Esophagus (tissue), 2 donors: ENCODE measurements at regions not wholly inside any gene's neighbourhood (a gene's known extent, or its start where the extent isn't known, plus 50 kb on each side); places are given as distances from the start of the nearest gene placed in this dataset.

Source experiments
- H3K27ac ChIP-seq, 2 donors: one replicate each; pipeline ENCODE4 v1.5.1; 2013; ENCODE audit warnings: low read depth in 2 of 2, mild to moderate bottlenecking in 2 of 2, inconsistent platforms in 1 of 2, low read length in 1 of 2, moderate library complexity in 1 of 2
- H3K27me3 ChIP-seq, 2 donors: one replicate each; pipeline ENCODE4 v1.6.1; 2013; ENCODE audit warnings: low read length in 2 of 2, control low read depth in 1 of 2, mild to moderate bottlenecking in 1 of 2; ENCODE audit not compliant: insufficient read depth in 2 of 2, control insufficient read depth in 1 of 2
- H3K36me3 ChIP-seq, 2 donors: one replicate each; pipeline ENCODE4 v1.6.1; 2013; ENCODE audit warnings: low read length in 1 of 2; ENCODE audit not compliant: control insufficient read depth in 2 of 2, insufficient read depth in 2 of 2
- H3K4me1 ChIP-seq, 2 donors: one replicate each; pipeline ENCODE4 v1.6.1; 2013; ENCODE audit warnings: low read length in 1 of 2; ENCODE audit not compliant: control insufficient read depth in 2 of 2, insufficient read depth in 2 of 2
- H3K4me3 ChIP-seq, 2 donors: one replicate each; pipeline ENCODE4 v1.5.1; 2013; ENCODE audit warnings: low read length in 2 of 2, mild to moderate bottlenecking in 2 of 2, low read depth in 1 of 2, moderate library complexity in 1 of 2
- H3K9me3 ChIP-seq, 2 donors: one replicate each; pipeline ENCODE4 v1.6.1; 2013; ENCODE audit warnings: mild to moderate bottlenecking in 2 of 2, low read depth in 1 of 2, low read length in 1 of 2, moderate library complexity in 1 of 2; ENCODE audit not compliant: control insufficient read depth in 2 of 2, insufficient read depth in 1 of 2
- WGBS, 2 donors: extraction: QIAGEN DNeasy Blood & Tissue Kit; methylation state at CpG; one replicate each; pipeline ENCODE4 v1.1.7; 2013; 5-methylcytosine and 5-hydroxymethylcytosine counted together
- donor health status: healthy with polysubstance abuse.
- donor health status: Bipolar disorder and iron deficiency.

GRCh38 chr5:115440782-115441451 lies 103.7 kb downstream of the FEM1C start:
- H3K4me3 ChIP-seq, result no peak overlapping the region
- H3K9me3 ChIP-seq, result peaks cover 0 to 5% of the 10 kb centered on the region in 2 donors
- H3K27me3 ChIP-seq, result no peaks in the 10 kb centered on the region
- no peak overlapping the region for H3K27ac ChIP-seq
- 81 to 94% methylated on average over 2 of the region's 2 CpGs for WGBS, 2 donors
- H3K36me3 ChIP-seq, result no peaks in the 10 kb centered on the region
- peaks cover 0 to 4% of the 10 kb centered on the region in 2 donors for H3K4me1 ChIP-seq

- H3K4me3 ChIP-seq, result no peak overlapping the region
- H3K4me1 ChIP-seq, result peaks cover 0 to 4% of the 10 kb centered on the region in 2 donors
- H3K27ac ChIP-seq, result no peak overlapping the region
- 88 to 93% methylated on average over 2 of the region's 2 CpGs for WGBS, 2 donors
- peaks cover 0 to 5% of the 10 kb centered on the region in 2 donors for H3K9me3 ChIP-seq
- H3K36me3 ChIP-seq, result no peaks in the 10 kb centered on the region
- H3K27me3 ChIP-seq, result no peaks in the 10 kb centered on the region
These were observed 104.9 kb downstream of the FEM1C start for GRCh38 chr5:115439639-115440038.

DNA sequence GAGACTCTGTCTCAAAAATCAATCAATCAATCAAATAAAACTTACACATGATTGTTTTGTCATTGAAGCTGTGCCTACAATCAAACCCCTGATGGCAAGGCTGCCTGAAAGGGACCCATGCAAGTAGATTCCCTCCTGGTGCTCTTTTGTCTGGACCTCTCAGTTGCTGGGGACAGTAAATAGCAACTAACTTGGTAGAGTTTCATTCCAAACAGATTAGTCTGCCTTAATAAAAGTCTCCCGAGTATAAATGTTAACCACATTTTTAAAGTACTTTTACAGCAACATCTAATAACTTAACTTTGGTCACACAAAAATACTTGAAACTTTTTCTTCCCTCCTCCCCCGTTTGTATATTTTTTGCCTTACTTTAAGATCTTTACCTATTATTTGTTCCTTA lies 105.5 kb downstream of the FEM1C start:
- Histone ChIP-seq H3K4me1 (peaks cover 0 to 4% of the 10 kb centered on the region in 2 donors), H3K4me3 (no peak overlapping the region), H3K27ac (no peak overlapping the region), H3K27me3 (no peaks in the 10 kb centered on the region), H3K36me3 (no peaks in the 10 kb centered on the region), H3K9me3 (peaks cover 0 to 5% of the 10 kb centered on the region in 2 donors)
- WGBS, 2 donors, result 71 to 84% methylated on average over 2 of the region's 2 CpGs

DNA sequence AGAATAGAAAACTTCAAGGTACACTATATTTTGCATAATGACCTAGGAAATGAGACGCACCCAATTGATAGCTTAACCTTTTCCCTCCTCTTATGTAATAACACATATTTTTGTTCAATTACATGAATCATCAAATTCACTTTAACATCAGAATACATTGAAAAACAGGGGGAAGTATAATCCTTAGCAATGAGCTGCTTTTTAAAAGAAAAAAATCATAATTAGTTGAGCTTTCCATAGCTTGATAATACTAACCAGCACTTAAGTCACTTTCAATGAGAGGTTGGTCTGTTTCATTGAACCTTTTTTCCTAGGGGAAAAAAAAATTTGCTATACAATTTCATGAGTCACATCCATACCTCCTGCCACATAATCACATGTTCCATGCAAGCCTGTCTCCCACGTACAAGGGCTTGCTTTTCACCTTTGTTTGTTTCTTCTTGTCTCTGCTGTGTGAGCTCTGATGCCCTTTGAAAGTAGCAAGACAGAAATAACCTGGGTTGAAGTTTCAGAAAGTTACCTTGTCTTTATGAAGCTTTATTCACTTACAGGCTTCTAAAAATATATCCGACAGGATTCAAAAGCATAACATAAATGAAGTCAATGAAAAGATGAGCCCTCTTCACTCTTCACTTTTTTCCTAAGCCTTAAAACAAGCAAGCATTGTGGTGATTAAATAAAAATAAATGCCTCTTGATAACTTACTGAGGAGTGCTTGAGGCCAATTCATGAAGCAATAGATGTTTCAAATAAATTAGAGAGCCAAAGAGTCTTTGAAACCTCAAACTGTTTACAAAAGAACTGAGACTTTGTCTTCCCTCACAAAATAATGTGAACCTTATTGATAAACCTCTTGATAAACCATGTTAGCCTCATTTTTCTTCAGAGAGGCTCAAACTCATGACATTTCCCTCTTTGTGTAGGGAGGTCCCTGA lies 108.5 kb downstream of the FEM1C start:
- Histone ChIP-seq H3K27ac (peak overlapping the region in 1 of 2 donors; percentile 9), H3K27me3 (no peaks in the 10 kb centered on the region), H3K4me1 (peaks cover 0 to 5% of the 10 kb centered on the region in 2 donors), H3K36me3 (no peaks in the 10 kb centered on the region), H3K4me3 (no peak overlapping the region), H3K9me3 (peaks cover 0 to 5% of the 10 kb centered on the region in 2 donors)
- 34 to 58% methylated on average over 3 of the region's 3 CpGs for WGBS, 2 donors

DNA sequence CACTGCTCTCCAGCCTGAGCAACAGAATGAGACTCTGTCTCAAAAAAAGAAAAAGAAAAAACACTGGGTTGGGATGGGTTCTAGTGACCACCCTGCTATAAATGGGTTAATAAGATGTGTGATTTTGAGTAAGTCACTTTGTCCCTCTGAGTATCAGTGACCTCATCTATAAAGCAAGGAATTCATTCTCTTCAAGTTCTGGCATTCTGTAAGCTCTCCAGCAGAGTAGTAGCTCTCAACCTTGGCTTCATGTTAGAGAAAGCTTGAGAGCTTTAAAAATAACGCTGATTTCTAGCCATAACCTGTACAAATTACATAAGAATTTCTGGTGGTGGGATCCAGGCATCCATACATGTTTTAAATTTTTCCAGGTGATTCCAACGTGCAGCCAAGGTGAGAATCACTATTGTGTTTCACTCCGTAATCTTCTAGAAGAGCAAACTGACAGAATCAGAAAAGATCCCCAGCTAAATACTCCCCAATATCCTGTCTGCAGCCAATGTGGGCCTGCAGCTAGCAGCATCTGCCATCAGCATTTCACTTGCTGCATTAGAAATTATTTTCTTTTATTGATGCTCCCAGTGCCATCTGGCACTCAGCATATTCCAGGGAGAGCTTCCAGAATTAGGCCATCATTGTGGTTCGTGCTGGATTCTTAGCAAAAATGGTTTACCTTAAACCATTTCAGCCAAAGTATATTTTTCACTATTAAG lies 109.4 kb downstream of the FEM1C start:
- Histone ChIP-seq H3K36me3 (no peaks in the 10 kb centered on the region), H3K27ac (no peak overlapping the region), H3K9me3 (no peaks in the 10 kb centered on the region), H3K4me1 (peaks cover 0 to 3% of the 10 kb centered on the region in 2 donors), H3K4me3 (no peak overlapping the region), H3K27me3 (no peaks in the 10 kb centered on the region)
- 57 to 66% methylated on average over 4 of the region's 4 CpGs for WGBS, 2 donors

- H3K9me3 ChIP-seq, result no peaks in the 10 kb centered on the region
- H3K4me3 ChIP-seq, result no peak overlapping the region
- no peaks in the 10 kb centered on the region for H3K36me3 ChIP-seq
- H3K27ac ChIP-seq, result no peak overlapping the region
- no peaks in the 10 kb centered on the region for H3K27me3 ChIP-seq
- H3K4me1 ChIP-seq, result peaks cover 0 to 3% of the 10 kb centered on the region in 2 donors
These were observed 110.7 kb downstream of the FEM1C start for GRCh38 chr5:115433918-115434317.

DNA sequence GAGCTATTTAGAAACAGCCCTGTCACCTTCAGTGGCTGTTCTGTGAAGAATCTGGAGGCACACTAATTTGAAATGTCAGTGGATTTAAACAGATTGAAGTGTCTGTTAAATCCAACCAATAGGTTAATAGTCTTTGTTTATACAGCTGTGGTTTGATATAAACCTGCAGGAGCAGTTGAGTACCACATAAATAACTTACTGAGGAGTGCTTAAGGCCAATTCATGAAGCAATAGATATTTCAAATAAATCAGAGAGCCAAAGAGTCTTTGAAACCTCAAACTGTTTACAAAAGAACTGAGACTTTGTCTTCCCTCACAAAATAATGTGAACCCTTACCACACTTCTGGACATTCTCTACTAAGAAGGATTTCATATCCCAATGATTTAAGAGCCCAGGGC lies 111.9 kb downstream of the FEM1C start:
- Histone ChIP-seq H3K27ac (no peak overlapping the region), H3K4me1 (peaks cover 0 to 3% of the 10 kb centered on the region in 2 donors), H3K27me3 (no peaks in the 10 kb centered on the region), H3K36me3 (no peaks in the 10 kb centered on the region), H3K9me3 (no peaks in the 10 kb centered on the region), H3K4me3 (no peak overlapping the region)

DNA sequence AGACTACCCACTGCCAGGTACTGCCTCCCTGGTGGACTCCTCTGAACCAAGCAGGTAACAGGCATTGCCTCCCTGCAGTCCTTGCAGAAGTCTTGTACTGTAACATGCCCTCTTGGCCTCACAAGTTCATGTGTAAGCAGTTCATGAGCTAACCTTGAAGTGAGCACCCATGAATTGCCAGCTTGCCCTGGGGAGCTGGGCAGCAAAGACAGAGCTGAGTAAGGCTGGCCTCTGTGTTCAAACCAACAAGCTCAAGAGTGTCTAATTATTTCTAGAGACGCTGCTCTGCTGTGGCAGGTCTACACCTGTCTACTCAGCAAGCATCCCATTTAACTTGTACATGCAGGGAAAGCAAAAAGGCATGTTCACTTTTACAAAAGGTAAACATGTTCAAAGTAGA lies 113.5 kb downstream of the FEM1C start:
- H3K9me3 ChIP-seq, result no peaks in the 10 kb centered on the region
- peaks cover 0 to 3% of the 10 kb centered on the region in 2 donors for H3K4me1 ChIP-seq
- no peak overlapping the region for H3K27ac ChIP-seq
- 49 to 59% methylated on average over 1 of the region's 1 CpG for WGBS, 2 donors
- no peaks in the 10 kb centered on the region for H3K27me3 ChIP-seq
- no peaks in the 10 kb centered on the region for H3K36me3 ChIP-seq
- no peak overlapping the region for H3K4me3 ChIP-seq

- Histone ChIP-seq H3K27ac (no peak overlapping the region), H3K9me3 (no peaks in the 10 kb centered on the region), H3K4me3 (no peak overlapping the region), H3K27me3 (no peaks in the 10 kb centered on the region), H3K36me3 (no peaks in the 10 kb centered on the region), H3K4me1 (peaks cover 0 to 3% of the 10 kb centered on the region in 2 donors)
- 65 to 72% methylated on average over 2 of the region's 2 CpGs for WGBS, 2 donors
These were observed 114.2 kb downstream of the FEM1C start for GRCh38 chr5:115430374-115430773.
